NCI-H446 treated with DMSO at 0.1 percent for 48 hours (cell line): ENCODE measurements at regions not wholly inside any gene's neighbourhood (a gene's known extent, or its start where the extent isn't known, plus 50 kb on each side); places are given as distances from the start of the nearest gene placed in this dataset.

Experiments used
- DNase-seq: peaks from one replicate; lab custom pipeline; 2025; lab: John Stamatoyannopoulos, UW

- DNase-seq = no peak
Observed at GRCh38 chr3:110542552-110543150, 529.0 kb upstream of the NECTIN3 start.

GRCh38 chr3:110544730-110545129, 526.9 kb upstream of the NECTIN3 start:
- DNase-seq = no peak

- no peak for DNase-seq
Observed at GRCh38 chr3:110550511-110550910, 521.1 kb upstream of the NECTIN3 start.

GRCh38 chr3:110562621-110563020, 509.0 kb upstream of the NECTIN3 start:
- DNase-seq = no peak

GRCh38 chr3:110564674-110565073, 506.9 kb upstream of the NECTIN3 start:
- no peak for DNase-seq

- no peak for DNase-seq
Observed at GRCh38 chr3:110567029-110567428, 504.6 kb upstream of the NECTIN3 start.

GRCh38 chr3:110568246-110568645, 503.4 kb upstream of the NECTIN3 start:
- DNase-seq = no peak

- no peak for DNase-seq
Observed at GRCh38 chr3:110569073-110569472, 502.5 kb upstream of the NECTIN3 start.

GRCh38 chr3:110575702-110576101, 495.9 kb upstream of the NECTIN3 start:
- no peak for DNase-seq

- DNase-seq = no peak
Observed at GRCh38 chr3:110576960-110577359, 494.7 kb upstream of the NECTIN3 start.

GRCh38 chr3:110577854-110578253, 493.8 kb upstream of the NECTIN3 start:
- no peak for DNase-seq

GRCh38 chr3:110579840-110580550, 491.6 kb upstream of the NECTIN3 start:
- DNase-seq = no peak

GRCh38 chr3:110583373-110583935, 488.2 kb upstream of the NECTIN3 start:
- DNase-seq = no peak

GRCh38 chr3:110588906-110589305, 482.7 kb upstream of the NECTIN3 start:
- DNase-seq = no peak

- DNase-seq = no peak
Observed at GRCh38 chr3:110589341-110589740, 482.3 kb upstream of the NECTIN3 start.

GRCh38 chr3:110593749-110594148, 477.9 kb upstream of the NECTIN3 start:
- no peak for DNase-seq

- DNase-seq = no peak
Observed at GRCh38 chr3:110598847-110599490, 472.6 kb upstream of the NECTIN3 start.

- no peak for DNase-seq
Observed at GRCh38 chr3:110608566-110608965, 463.1 kb upstream of the NECTIN3 start.

GRCh38 chr3:110612045-110612444, 459.6 kb upstream of the NECTIN3 start:
- DNase-seq = no peak

GRCh38 chr3:110614186-110614585, 457.4 kb upstream of the NECTIN3 start:
- DNase-seq = no peak

GRCh38 chr3:110615454-110615853, 456.2 kb upstream of the NECTIN3 start:
- no peak for DNase-seq

- no peak for DNase-seq
Observed at GRCh38 chr3:110618512-110619226, 452.9 kb upstream of the NECTIN3 start.
